GM18861 (cell line): ENCODE measurements at regions not wholly inside any gene's neighbourhood (a gene's known extent, or its start where the extent isn't known, plus 50 kb on each side); places are given as distances from the start of the nearest gene placed in this dataset.
"Not testable (repeated sequence)": the region's sequence is repeated elsewhere in the genome, so short reads cannot be mapped to it uniquely, and the experiment has no call there.

Experiments used
- ATAC-seq: cut with Tn5 transposase; IDR thresholded peaks from one replicate; pipeline ENCODE4 v1.9.1; 2021; ENCODE audit not compliant: unreplicated experiment

DNA sequence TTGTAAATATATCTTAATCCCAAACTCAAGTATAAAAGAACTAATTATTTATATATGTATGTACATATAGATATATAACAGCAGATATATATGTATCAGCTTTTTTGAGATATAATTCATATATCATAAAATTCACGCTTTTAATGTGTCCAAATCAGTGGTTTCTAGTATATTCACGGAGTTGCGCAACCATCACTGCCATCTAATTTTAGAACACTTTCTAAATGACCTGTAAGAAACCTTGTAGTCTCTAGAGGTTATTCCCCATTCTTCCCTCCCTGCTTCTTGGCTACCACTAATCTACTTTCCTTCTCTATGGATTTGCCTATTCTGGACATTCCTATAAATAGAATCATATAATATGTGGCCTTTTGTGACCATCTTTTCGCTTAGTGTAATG is 163.5 kb upstream of the TCF4 start:
- no peak for ATAC-seq

- no peak for ATAC-seq
Measured at GRCh38 chr18:55748227-55748738, 160.3 kb upstream of the TCF4 start.

DNA sequence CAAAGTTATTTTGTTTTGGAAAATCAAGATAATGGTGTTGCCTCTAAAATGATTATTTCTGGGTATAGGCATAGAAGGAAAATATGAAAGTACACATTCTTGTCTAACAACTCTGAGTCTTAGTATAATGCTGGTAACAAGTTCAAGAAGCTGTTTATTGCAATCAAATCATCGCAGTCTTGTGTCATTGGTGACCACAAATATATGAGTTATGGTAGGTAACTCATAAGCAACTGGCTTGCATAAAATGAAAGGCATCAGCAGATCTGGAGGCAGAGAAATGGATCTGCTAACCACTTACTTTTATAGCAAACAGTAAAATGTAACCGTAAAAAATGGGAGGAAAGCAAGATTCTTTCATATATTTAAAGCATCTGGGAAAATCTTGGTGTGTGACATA is 156.2 kb upstream of the TCF4 start:
- ATAC-seq = no peak

DNA sequence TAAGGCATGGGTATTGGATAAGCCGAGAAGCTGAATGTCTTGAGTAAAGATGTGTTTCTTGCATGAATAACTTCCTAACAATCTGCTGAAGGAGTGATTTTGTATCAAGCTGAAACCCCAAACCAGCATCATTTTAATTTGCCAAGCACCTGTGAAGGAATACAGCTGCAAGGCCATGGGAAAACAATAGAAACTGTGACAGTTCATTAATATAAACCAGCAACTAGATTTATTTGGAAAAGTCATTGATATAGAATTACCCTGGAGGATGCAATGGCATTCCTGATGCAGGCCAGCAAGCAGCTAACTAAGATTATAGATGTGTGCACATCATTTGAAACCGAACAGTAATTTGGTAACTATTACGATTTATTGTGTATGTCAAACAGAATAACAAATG is 155.7 kb upstream of the TCF4 start:
- ATAC-seq = no peak

GRCh38 chr18:55743133-55743532 is 155.1 kb upstream of the TCF4 start:
- no peak for ATAC-seq

- no peak for ATAC-seq
Measured at GRCh38 chr18:55739488-55739887, 151.5 kb upstream of the TCF4 start.

DNA sequence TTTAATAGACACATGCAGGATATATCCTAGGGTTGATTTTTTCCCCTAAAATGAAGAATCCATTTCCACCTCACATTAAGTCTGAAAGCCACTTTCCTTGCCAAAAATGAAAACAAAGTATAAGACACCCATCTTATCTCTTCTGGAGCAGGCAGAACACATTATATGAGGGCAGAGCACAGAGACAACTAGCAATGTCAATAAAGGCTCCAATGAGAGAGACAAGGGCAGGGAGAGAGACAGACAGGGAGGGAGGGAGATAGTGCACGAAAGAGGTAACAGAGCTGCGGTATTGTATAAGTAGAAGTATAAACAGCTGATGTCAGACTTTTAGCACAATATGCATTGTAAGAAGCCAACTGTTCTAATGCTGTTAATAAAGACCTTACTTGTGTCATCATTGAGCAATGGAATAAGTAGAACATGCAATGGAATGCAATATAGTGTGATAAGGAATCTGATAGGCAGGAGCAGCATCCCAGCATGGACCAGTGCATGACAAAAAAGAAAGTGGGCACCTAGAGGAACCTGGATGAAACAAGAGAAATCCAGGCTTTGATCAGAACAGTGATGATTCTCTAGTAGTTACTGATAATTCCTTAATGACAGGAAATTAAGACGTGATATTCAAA is 150.6 kb upstream of the TCF4 start:
- ATAC-seq = no peak

- ATAC-seq = no peak
Measured at GRCh38 chr18:55737781-55738468, 149.9 kb upstream of the TCF4 start.

- ATAC-seq = no peak
Measured at GRCh38 chr18:55737266-55737665, 149.3 kb upstream of the TCF4 start.

- no peak for ATAC-seq
Measured at GRCh38 chr18:55735969-55736368, 148.0 kb upstream of the TCF4 start.

DNA sequence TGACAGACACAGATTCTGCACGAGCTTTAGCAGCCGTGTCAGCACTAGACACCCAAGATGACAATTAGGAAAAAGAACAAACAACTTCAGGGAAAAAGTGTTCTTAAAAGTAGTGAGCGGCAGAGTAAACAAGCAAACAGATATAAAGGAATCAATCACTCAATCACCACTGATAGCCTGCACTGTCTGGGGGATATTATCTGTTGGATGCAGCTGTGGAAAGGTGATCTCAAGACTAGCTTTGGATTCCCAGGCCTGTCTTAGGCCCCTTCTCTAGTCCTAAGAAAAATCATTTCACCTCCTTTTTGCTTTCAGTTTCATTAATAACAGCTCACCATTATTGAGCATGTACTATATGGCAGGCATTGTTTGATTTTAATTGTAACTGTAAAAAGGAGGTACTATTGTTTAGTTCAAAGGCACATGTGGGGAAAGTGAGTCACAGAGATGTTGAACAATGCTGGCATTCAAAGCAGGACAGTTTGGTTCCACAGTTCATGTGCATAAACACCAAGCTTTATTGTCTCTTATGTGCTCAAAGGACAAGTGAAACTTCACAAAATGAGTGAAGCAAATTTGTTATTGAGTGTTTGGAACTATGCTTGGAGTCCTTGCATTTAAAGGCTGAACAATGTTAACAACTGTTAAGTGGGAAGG is 147.3 kb upstream of the TCF4 start:
- ATAC-seq = no peak

- ATAC-seq = no peak
Measured at GRCh38 chr18:55732227-55733106, 144.5 kb upstream of the TCF4 start.

DNA sequence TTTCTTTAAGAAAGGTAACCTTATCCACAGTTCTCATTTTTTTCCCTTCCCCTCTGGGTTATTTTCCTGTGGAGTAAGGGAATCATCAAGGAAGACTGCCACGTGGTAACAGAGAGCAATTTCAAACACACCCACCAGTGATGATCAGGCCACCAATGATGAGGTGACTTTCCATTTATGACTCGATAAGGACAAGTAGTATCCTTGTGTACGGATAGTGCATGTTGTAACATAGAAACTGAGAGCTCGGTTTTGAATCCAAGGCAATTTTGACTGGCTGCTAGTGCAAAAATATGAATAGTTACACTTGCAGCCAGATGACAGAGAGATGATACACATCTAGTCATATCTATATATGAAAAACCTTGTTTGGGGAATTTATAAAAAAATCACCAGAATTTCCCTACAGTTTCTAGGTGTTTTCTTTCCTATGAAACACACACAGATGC is 143.6 kb upstream of the TCF4 start:
- no peak for ATAC-seq

DNA sequence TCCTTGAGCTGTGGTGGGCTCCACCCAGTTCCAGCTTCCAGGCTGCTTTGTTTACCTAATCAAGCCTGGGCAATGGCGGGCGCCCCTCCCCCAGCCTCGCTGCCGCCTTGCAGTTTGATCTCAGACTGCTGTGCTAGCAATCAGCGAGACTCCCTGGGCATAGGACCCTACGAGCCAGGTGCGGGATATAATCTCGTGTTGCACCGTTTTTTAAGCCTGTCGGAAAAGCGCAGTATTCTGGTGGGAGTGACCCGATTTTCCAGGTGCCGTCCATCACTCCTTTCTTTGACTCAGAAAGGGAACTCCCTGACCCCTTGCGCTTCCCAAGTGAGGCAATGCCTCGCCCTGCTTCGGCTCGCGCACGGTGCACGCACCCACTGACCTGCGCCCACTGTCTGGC is 133.0 kb upstream of the TCF4 start:
- ATAC-seq = not testable (repeated sequence)

- no peak for ATAC-seq
Measured at GRCh38 chr18:55713707-55714106, 125.7 kb upstream of the TCF4 start.

- no peak for ATAC-seq
Measured at GRCh38 chr18:55706898-55707297, 118.9 kb upstream of the TCF4 start.

- no peak for ATAC-seq
Measured at GRCh38 chr18:55699233-55699765, 111.3 kb upstream of the TCF4 start.

GRCh38 chr18:55696811-55697210 is 108.8 kb upstream of the TCF4 start:
- ATAC-seq = no peak

GRCh38 chr18:55695091-55695490 is 107.1 kb upstream of the TCF4 start:
- no peak for ATAC-seq

DNA sequence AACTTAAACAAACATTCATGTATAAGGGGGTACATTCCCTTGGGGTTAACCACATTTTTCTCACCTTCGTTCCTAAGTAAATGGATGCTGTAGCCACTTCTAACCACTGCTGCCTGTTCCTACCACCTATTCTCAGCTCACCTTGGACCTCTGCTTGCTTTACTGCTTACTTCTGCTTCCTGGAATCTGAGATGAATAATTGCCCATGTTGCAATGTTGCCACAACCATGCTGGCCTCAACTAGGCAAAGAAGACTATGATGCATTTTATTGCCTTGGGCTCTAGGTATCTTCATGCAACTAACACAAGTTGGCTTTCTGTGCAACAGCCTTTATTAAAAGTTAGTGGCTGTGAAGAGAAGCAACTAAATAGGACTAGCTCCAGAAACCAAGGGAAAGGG is 106.3 kb upstream of the TCF4 start:
- ATAC-seq = no peak

- ATAC-seq = no peak
Measured at GRCh38 chr18:55688030-55688429, 100.0 kb upstream of the TCF4 start.
